ENCODE measurements at regions not wholly inside any gene's neighbourhood (a gene's known extent, or its start where the extent isn't known, plus 50 kb on each side); places are given as distances from the start of the nearest gene placed in this dataset.
"Not testable (repeated sequence)": the region's sequence is repeated elsewhere in the genome, so short reads cannot be mapped to it uniquely, and the experiment has no call there.

DNA sequence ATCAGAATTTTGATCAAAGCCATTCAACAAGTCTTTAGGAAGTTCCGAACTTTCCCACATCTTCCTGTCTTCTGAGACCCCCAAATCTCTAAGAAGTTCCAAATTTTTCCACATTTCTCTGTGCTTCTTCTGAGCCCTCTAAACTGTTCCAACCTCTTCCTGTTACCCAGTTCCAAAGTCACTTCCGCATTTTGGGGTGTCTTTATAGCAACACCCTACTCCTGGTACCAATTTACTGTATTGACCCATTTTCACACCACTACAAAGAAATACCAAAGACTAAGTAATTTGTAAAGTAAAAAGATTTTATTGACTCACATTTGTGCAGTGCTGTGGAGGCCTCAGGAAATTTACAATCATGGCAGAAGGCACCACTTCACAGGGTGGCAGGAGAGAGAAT lies 385.8 kb upstream of the GHITM start:
- DNase-seq (ENCODE audit: low spot score): no peak

- DNase-seq (ENCODE audit: low spot score): no peak
Observed at GRCh38 chr10:83754857-83755256, 384.5 kb upstream of the GHITM start.

DNA sequence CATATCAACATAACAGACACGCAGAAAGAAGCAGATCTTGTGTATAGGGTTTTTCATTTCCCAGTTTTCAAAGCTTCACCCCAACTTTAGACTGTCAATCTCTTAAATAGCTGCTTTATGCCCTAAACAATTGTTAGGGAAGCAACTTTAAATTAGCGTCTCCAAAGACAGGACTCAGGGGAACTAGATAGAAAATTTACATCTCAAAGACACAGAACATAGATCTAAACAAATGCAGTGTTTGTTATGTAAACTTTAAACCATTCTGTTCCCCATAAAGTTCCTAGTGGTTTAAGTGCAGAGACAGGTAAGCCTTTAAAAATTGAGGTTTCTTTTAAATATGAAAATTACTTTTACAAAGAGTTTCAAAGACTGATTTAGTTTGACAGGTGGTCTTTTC lies 379.2 kb upstream of the GHITM start:
- DNase-seq (ENCODE audit: low spot score): no peak

GRCh38 chr10:83764666-83765065 lies 374.6 kb upstream of the GHITM start:
- DNase-seq (ENCODE audit: low spot score): no peak

DNA sequence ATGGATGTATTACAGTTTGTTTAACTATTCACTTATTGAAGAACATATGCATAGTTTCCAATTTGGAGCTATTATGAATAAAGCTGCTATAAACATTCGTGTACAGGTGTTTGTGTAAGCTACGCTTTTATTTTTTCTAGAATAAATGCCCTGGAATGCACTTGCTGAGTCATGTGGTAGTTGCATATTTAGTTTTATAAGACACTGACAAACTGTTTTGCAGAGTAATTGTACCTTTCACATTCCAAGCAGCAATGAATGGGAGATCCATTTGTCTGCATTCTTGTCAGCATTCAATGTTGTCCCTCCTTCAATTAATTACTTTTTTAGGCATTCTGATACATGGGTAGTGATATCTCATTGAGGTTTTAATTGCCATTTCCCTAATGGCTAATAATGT lies 373.6 kb upstream of the GHITM start:
- no peak for DNase-seq (ENCODE audit: low spot score)

- no peak for DNase-seq (ENCODE audit: low spot score)
Observed at GRCh38 chr10:83769281-83769820, 370.0 kb upstream of the GHITM start.

- DNase-seq (ENCODE audit: low spot score): not testable (repeated sequence)
Observed at GRCh38 chr10:83786701-83787100, 352.6 kb upstream of the GHITM start.

DNA sequence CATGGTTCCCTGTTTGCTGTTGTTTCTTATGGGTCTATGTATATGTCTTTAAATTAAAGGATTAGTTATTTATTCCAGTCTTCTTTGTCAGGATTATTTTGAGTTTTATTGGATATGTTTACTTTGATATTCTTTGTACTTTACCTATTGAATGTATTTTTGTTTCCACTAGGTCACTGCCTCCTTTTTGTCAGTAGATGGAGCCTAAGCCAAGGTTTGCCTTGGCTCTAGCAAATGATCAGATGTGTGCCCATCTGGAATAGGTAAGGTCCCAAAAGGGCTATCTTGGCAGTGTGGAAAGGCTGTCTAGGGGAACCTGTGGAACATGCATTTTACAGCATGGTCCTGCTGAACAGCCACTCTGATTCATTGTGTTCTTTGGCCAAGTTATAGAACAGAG lies 337.3 kb upstream of the GHITM start:
- no peak for DNase-seq (ENCODE audit: low spot score)

DNA sequence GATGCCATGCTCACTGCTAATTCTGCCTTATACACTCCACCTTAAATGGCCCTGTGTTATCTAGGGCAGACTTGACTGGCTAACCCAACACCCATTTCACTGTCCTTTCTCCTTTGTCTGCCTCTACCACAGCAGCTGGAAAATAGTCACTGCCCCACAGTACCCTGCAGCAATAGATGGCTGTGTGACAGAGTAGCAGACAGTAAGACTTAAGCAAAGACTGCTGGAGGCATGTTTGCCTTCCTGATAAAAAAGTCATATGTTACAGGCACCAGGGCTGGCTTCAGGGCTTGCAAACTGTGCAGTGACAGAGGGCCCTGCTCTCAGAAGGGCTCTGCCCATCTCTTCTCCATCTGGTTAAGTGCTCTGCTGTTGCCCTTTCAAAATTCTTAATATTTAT lies 332.6 kb upstream of the GHITM start:
- no peak for DNase-seq (ENCODE audit: low spot score)

DNA sequence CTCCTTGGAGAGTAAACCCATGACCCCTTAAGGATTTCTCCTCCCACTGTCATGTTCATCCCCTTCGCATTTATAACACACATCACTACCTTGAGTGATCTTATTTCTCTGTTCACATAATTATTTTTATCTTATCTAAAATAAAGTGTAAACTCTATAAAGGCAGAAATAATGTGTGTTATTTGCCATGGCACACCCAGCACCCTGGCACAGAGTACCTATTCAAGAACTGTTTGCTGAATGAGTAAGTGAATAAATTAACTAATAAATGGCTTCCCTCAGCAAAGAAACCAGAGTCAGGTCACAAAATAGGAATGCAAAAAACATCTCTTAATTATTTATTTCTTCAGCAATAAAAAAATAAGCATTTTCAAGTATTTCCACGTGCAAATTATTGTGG lies 330.3 kb upstream of the GHITM start:
- DNase-seq (ENCODE audit: low spot score): no peak

- no peak for DNase-seq (ENCODE audit: low spot score)
Observed at GRCh38 chr10:83816942-83817341, 322.4 kb upstream of the GHITM start.

- no peak for DNase-seq (ENCODE audit: low spot score)
Observed at GRCh38 chr10:83817797-83818196, 321.5 kb upstream of the GHITM start.

DNA sequence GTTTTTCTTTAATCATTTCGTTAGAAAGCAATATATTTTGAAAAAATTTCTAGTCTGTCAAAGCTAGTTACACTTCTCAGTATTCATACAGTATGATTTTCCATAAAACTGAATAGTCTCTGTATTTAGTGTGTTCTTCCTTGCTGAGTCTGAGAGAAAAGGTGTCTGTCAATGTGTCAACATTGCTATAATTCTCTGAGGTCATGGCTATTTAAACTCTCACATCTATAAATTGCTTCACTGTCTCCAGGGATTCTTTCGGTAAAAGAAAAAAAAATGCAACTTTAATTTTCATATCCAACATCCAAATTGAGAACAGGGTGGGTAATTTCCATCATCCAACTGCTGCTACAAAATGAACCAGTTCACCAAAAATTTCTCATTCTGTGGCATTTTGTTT lies 319.7 kb upstream of the GHITM start:
- no peak for DNase-seq (ENCODE audit: low spot score)

GRCh38 chr10:83820033-83820432 lies 319.3 kb upstream of the GHITM start:
- no peak for DNase-seq (ENCODE audit: low spot score)

GRCh38 chr10:83824099-83824498 lies 315.2 kb upstream of the GHITM start:
- DNase-seq (ENCODE audit: low spot score): no peak

- no peak for DNase-seq (ENCODE audit: low spot score)
Observed at GRCh38 chr10:83834096-83834495, 305.2 kb upstream of the GHITM start.

- no peak for DNase-seq (ENCODE audit: low spot score)
Observed at GRCh38 chr10:83835945-83836745, 303.2 kb upstream of the GHITM start.

GRCh38 chr10:83848677-83849076 lies 290.6 kb upstream of the GHITM start:
- no peak for DNase-seq (ENCODE audit: low spot score)

- DNase-seq (ENCODE audit: low spot score): no peak
Observed at GRCh38 chr10:83849150-83849549, 290.2 kb upstream of the GHITM start.

DNA sequence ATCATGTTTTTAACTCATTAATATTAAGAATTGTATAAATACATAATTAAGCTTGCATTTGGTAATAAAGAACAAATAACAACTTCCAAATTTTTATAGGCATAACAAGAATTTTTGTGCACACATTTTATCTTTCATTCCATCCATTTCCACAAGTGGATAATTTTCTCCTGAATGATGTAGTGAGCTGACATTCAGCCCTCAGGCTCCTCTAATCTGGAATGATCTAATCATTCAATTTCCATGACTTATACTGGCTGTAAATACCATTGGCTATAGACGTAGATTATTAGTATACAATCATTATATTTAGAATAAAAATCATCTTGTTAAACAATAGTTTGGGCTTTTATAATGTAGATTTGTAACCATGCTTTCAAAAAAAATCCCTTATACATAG lies 287.2 kb upstream of the GHITM start:
- DNase-seq (ENCODE audit: low spot score): no peak

DNA sequence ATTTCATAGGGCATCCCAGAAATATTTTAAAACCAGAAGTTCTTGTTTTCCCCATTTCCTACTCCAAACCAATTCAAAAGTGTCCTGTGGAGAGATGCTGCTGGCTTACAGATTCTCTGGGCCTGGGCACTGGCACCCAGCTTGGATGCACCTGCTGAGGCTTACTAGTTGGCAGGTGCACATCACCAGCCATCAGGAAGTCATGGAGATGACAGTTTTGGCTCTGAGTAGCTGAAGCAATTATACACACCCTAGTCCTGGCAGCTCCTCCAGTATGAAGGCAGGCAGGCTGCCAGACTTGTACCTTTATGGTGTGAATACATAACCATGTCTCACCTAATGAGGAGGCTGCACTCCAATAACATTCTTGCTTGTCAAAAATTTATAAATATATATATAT lies 276.6 kb upstream of the GHITM start:
- no peak for DNase-seq (ENCODE audit: low spot score)

DNA sequence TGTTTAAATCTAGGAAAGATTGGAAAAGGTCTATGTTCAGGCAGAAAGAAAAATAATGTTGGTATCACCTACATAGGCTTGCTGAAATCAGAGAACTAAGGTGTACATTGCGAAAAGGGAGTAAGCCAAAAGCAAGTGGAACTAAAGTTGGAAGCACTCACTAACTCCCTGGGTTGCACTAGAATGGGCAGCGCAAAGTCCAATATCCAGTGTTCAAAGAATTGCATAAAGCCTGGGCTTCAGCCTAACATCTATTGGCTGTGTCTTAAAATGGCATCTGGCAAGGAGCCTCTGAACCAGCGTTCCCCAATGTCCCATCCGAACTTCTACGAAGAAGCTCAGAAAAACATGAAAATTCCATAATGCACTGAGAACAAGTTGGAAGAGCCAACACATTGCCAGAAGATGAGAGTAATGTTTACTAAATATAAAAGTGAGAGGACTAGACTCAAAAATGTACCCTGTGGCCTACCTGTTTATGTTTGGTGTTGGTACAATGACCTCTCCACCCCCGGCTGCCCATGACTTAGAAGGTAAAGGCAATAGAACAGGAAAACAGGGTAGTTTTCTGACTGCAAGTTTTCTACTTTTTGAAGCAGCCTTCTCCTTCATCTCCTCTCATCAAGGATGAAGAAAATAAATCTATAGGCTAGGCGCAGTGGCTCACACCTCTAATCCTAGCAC lies 275.9 kb upstream of the GHITM start:
- no peak for DNase-seq (ENCODE audit: low spot score)

- no peak for DNase-seq (ENCODE audit: low spot score)
Observed at GRCh38 chr10:83869898-83870297, 269.4 kb upstream of the GHITM start.
